Endothelial cell of umbilical vein (primary cell): ENCODE measurements at regions not wholly inside any gene's neighbourhood (a gene's known extent, or its start where the extent isn't known, plus 50 kb on each side); places are given as distances from the start of the nearest gene placed in this dataset.

Experiments used
- BruUV-seq: library from RNA; stranded (reverse); fragments of 400-500 nt; replicated peaks from 2 replicates; lab custom pipeline; 2021; lab: Mats Ljungman, UMichigan
- CTCF ChIA-PET: fragments of 300-600, 350-600 bp; sonication (Branson Sonifier 250); formaldehyde crosslinking; loops from one replicate; lab custom pipeline; 2021; ENCODE audit warnings: antibody characterized with exemption, inconsistent platforms; lab: Charles Lee
- POLR2A ChIA-PET: fragments of 300-600, 350-600 bp; sonication (Branson Sonifier 250); formaldehyde crosslinking; loops from one replicate; lab custom pipeline; 2021; ENCODE audit warnings: antibody characterized with exemption, inconsistent platforms; lab: Charles Lee
- DNase-seq: peaks from one replicate; pipeline ENCODE4 v3.0.0-alpha.2; 2011; ENCODE audit warnings: low read depth, low spot score
- FAIRE-seq: peaks from 2 replicates; lab custom pipeline; 2011; peaks lifted over from hg19 to GRCh38; lab: Jason Lieb, UNC
- H2AFZ ChIP-seq: 2 replicates; pipeline ENCODE4 v1.6.0; 2012; ENCODE audit warnings: low read depth, low read length, control low read depth, inconsistent platforms
- H3K27ac ChIP-seq: 2 replicates; pipeline ENCODE4 v1.5.1; 2011; ENCODE audit warnings: low read depth, mild to moderate bottlenecking, control low read depth, low read length, moderate library complexity; ENCODE audit not compliant: insufficient read depth
- H3K27me3 ChIP-seq, 2 experiments: 2 replicates each; pipeline versions ENCODE4 v1.6.0 to v1.6.1; 2011; ENCODE audit warnings: low read length in 2 of 2, mixed read lengths in 1 of 2; ENCODE audit not compliant: control insufficient read depth in 2 of 2, insufficient read depth in 2 of 2
- H3K36me3 ChIP-seq, 2 experiments: 2 replicates in 1 of 2; 3 replicates in 1 of 2; pipeline ENCODE4 v1.5.1; 2011; ENCODE audit warnings: low read length in 2 of 2, mild to moderate bottlenecking in 1 of 2, moderate library complexity in 1 of 2; ENCODE audit not compliant: control insufficient read depth in 2 of 2, insufficient read depth in 2 of 2; ENCODE audit errors: extremely low read depth in 1 of 2
- H3K4me1 ChIP-seq: 3 replicates; pipeline ENCODE4 v1.5.1; 2011; ENCODE audit warnings: mild to moderate bottlenecking, low read length; ENCODE audit not compliant: control insufficient read depth, insufficient read depth; ENCODE audit errors: extremely low read depth
- H3K4me2 ChIP-seq: 2 replicates; pipeline ENCODE4 v1.6.1; 2011; ENCODE audit warnings: low read length, control low read depth, mixed read lengths; ENCODE audit not compliant: insufficient read depth
- H3K4me3 ChIP-seq, 3 experiments: fragments of 200-600 bp in 1 of 3; sonication (generic), shearing (Covaris generic) in 1 of 3; replicated peaks in 1 of 3; 2 replicates each; pipeline ENCODE4 v1.5.1; 2011 to 2016; ENCODE audit warnings: control low read depth in 3 of 3, low read length in 3 of 3, mild to moderate bottlenecking in 2 of 3, inconsistent platforms in 1 of 3, low read depth in 1 of 3, moderate library complexity in 1 of 3; ENCODE audit not compliant: insufficient read depth in 1 of 3
- H3K79me2 ChIP-seq: 2 replicates; pipeline ENCODE4 v1.6.0; 2012; ENCODE audit warnings: low read length, inconsistent platforms; ENCODE audit not compliant: control insufficient read depth, insufficient read depth
- H3K9ac ChIP-seq: replicated peaks from 2 replicates; pipeline ENCODE3; 2011; ENCODE audit warnings: low read length, control low read depth; ENCODE audit not compliant: insufficient read depth; ENCODE audit errors: extremely low read depth
- H3K9me1 ChIP-seq: replicated peaks from 3 replicates; pipeline ENCODE4 v1.6.0; 2011; ENCODE audit warnings: mild to moderate bottlenecking, low read length; ENCODE audit not compliant: control insufficient read depth, insufficient read depth; ENCODE audit errors: extremely low read depth
- H3K9me3 ChIP-seq: replicated peaks from 2 replicates; pipeline ENCODE4 v1.5.1; 2012; ENCODE audit warnings: low read length, inconsistent platforms; ENCODE audit not compliant: control insufficient read depth, insufficient read depth
- H4K20me1 ChIP-seq: replicated peaks from 2 replicates; pipeline ENCODE3; 2011; ENCODE audit warnings: mild to moderate bottlenecking, low read length; ENCODE audit not compliant: control insufficient read depth, insufficient read depth; ENCODE audit errors: extremely low read depth
- CTCF ChIP-seq, 2 donors: IDR thresholded peaks; 1 replicate in 1 of 2; 2 replicates in 1 of 2; pipeline ENCODE4 v1.5.1; 2011; ENCODE audit warnings: low read length in 2 of 2, mild to moderate bottlenecking in 2 of 2, moderate library complexity in 2 of 2, control low read depth in 1 of 2, inconsistent platforms in 1 of 2, low read depth in 1 of 2; ENCODE audit not compliant: insufficient read depth in 1 of 2; ENCODE audit errors: extremely low read depth in 1 of 2
- EZH2 ChIP-seq: IDR thresholded peaks from 2 replicates; pipeline ENCODE4 v1.6.1; 2012; ENCODE audit warnings: borderline replicate concordance, low read depth, mild to moderate bottlenecking, moderate library complexity, low read length, inconsistent platforms; ENCODE audit not compliant: severe bottlenecking
- FOS ChIP-seq: IDR thresholded peaks from 2 replicates; pipeline ENCODE4 v1.6.1; 2011; ENCODE audit warnings: mild to moderate bottlenecking, low read length, moderate library complexity, borderline replicate concordance; ENCODE audit not compliant: insufficient read depth
- GATA2 ChIP-seq: IDR thresholded peaks from 2 replicates; pipeline ENCODE4 v1.7.0; 2011; ENCODE audit warnings: low read depth, mild to moderate bottlenecking, moderate library complexity, mixed read lengths, low read length; ENCODE audit not compliant: insufficient read length, insufficient read depth
- JUN ChIP-seq: IDR thresholded peaks from 2 replicates; pipeline ENCODE4 v1.6.1; 2011; ENCODE audit warnings: borderline replicate concordance, low read depth; ENCODE audit not compliant: insufficient read length, insufficient read depth
- MAX ChIP-seq: IDR thresholded peaks from 2 replicates; pipeline ENCODE4 v1.6.1; 2011; ENCODE audit not compliant: insufficient read depth, insufficient read length
- MYC ChIP-seq: IDR thresholded peaks from one replicate; pipeline ENCODE4 v1.6.1; 2011; ENCODE audit warnings: mild to moderate bottlenecking, low read depth, low read length
- POLR2A ChIP-seq: IDR thresholded peaks from 2 replicates; pipeline ENCODE4 v1.6.1; 2012; ENCODE audit warnings: low read depth, mild to moderate bottlenecking, control low read depth, low read length
- POLR2AphosphoS5 ChIP-seq: IDR thresholded peaks from 2 replicates; pipeline ENCODE4 v1.6.1; 2012; ENCODE audit warnings: low read depth, mild to moderate bottlenecking, control low read depth, low read length, moderate library complexity; ENCODE audit not compliant: insufficient read depth
- dilution Hi-C: fragments of 300-500 bp; cut with MboI; formaldehyde crosslinking; loops from one replicate; pipeline ENCODE4 v1.15.0; 2019; ENCODE audit warnings: low sequenced_read_pairs; ENCODE audit not compliant: extremely low pct_ligation_motif_present
- intact Hi-C: fragments of 100-400 bp; cut with micrococcal nuclease; formaldehyde crosslinking; loops from one replicate; pipeline ENCODE4 v1.10.0; 2022

GRCh38 chr3:59473636-59474035 lies 423.8 kb upstream of the CFAP20DC start:
- H3K4me2 ChIP-seq = no peak overlapping the region
- no peak overlapping the region for H3K9ac ChIP-seq
- no peaks in the 10 kb centered on the region for H3K4me1 ChIP-seq
- ChIA-PET POLR2A (no interaction called here), CTCF (no interaction called here)
- intact Hi-C loops (no loop called here), dilution Hi-C loops (no loop called here)
- no TSS peak for BruUV-seq
- no peaks in the 10 kb centered on the region for H3K9me1 ChIP-seq
- no peak overlapping the region for H2AFZ ChIP-seq
- H3K36me3 ChIP-seq = no peaks in the 10 kb centered on the region
- H3K4me3 ChIP-seq = no peak overlapping the region
- FAIRE-seq = no peak
- no peak for DNase-seq
- no peaks in the 10 kb centered on the region for H3K27me3 ChIP-seq
- no peak for TF ChIP-seq MYC
- no peak for TF ChIP-seq POLR2AphosphoS5
- TF ChIP-seq FOS = no peak
- no peak for TF ChIP-seq GATA2
- no peak for TF ChIP-seq EZH2
- no peak for TF ChIP-seq POLR2A
- TF ChIP-seq JUN = no peak
- TF ChIP-seq MAX = no peak
- TF ChIP-seq CTCF (IDR thresholded peaks at IDR 0.05; ENCODE audit: extremely low read depth in 1 of 2, insufficient read depth in 1 of 2, low read depth in 1 of 2, low read length in 2 of 2) = no peak
- H4K20me1 ChIP-seq = no peaks in the 10 kb centered on the region
- H3K9me3 ChIP-seq = no peaks in the 10 kb centered on the region
- no peaks in the 10 kb centered on the region for H3K79me2 ChIP-seq
- H3K27ac ChIP-seq = no peak overlapping the region
